Stromal cell of bone marrow (primary cell): ENCODE measurements at regions not wholly inside any gene's neighbourhood (a gene's known extent, or its start where the extent isn't known, plus 50 kb on each side); places are given as distances from the start of the nearest gene placed in this dataset.

ENCODE experiments used
- DNase-seq: peaks from one replicate; pipeline ENCODE4 v3.0.0-alpha.2; 2012; ENCODE audit warnings: low read depth

DNA sequence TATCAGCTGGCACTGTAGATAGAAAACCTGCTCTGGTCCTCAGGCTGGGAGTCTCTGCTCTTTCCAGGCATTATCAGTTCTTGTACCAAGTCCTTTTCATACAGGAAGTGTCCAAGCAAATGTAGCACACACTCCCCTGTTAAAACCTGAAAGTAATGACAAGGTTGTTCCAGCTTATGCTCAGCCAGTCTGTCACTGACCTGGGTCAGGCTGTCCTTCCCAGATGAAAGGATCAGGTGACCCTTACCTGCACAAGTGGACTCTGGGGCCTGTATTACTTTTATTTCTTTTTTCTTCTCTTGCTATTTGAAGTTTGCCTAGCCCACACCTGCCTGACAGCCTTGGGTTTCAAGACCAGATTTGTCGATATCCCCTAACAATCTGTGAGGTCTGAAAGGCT lies 156.3 kb upstream of the SESN3 start:
- no peak for DNase-seq

DNA sequence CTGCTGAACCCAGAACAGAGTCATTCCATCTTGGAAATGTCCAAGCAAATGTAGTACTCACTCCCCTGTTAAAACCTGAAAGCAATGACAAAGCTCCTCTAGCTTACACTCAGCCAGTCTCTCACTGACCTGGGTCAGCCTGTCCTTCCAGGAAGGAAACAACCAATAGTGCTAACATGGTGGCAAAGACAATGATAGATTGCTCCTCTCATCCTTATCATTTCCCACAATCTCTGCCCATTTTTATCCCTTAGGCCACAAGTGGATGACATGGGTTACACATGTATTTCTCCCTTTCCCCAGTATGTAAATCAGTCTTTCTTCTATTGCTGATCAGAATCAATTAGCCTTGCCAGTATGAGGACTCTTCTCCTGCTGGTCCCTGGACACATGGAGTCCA lies 154.6 kb upstream of the SESN3 start:
- no peak for DNase-seq

DNA sequence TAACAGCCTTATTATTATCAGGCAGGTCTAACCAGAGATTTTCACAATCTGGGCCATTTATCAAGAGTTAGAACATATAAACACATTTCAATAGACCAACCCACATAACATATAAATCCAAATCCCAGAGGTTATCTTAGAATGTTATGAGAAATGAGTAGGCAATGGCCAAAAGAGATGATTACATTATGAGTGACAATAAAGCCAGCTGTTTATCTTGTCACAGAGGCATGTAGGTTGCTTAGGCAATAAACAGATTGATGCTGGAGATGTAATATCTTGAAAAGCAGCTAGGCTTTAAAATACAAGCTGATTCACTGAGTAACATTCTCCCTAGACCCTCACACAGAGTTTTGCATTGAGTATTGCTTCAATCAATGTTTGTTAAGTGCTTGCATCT lies 148.5 kb upstream of the SESN3 start:
- DNase-seq = no peak

DNA sequence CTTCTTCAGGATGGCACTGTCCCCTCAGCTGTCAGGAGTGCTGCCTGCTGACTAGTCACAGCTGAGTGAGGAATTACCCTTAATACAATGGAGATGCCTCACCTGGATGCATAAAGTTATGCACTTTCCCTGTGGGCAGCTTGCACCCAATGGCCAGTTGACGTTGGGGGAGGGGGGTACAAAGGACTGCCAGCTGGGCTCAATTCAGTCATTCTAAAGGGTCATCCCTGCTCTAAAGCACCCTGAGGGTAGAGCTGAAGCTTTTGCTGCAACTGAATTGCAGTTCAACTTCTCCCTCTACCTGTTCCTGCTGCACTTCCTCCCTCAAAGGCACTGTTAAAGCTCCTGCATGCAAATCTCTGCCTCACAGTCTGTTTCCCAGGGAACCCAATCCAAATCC lies 147.8 kb upstream of the SESN3 start:
- DNase-seq = no peak

DNA sequence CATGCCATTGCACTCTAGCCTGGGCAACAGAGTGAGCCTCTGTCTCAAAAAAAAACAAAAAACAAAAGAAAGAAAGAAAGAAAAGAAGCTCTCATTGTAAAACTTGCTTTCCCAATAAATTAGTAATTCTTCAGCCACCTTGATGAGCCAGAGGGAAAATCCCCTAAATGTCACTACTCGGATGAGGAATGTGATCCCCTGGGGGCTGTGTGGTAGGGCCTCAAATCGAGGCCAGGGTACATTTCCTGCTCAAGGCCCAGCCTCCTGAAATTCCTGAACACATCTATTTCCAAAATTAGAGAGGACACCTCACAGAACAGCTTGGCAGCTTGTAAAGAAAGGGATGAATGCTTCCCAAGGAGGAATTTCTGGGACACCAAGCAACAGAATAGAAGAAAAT lies 147.1 kb upstream of the SESN3 start:
- no peak for DNase-seq

DNA sequence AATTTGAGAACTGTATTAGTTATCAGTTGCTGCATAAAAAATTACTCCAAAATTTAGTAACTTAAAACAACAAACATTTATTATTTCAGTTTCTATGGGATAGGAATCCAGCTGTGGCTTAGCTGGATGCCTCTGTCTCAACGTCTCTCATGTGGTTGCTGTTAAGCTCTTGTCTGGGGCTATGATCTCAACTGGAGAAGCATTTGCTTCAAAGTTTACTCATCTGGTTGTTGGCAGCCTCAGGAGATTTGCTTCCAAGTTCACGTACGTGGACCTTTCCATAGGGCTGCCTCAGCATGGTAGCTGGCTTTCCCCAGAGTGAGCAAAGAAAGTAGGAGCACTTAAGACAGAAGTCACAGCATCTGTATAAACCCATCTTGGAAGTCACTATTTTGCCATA lies 144.9 kb upstream of the SESN3 start:
- DNase-seq = peak; percentile 89

DNA sequence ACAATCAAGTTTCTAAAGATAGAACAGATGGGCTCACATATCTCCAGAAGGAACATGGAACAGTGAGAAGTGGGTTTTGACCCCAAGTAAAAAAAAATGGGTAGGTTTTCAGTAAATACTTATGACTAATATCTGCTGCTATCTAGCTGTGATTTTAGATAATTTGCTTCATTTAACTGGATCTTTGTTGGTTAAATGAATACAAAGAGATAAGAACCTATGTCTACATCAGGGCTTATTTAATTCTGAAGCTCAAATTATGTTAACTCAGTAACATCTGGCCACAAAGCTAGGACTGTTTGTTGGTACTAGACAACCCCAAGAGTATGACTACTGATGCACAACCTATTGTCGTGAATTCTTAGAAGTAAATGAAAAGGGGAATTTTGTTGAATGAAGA lies 144.4 kb upstream of the SESN3 start:
- no peak for DNase-seq

DNA sequence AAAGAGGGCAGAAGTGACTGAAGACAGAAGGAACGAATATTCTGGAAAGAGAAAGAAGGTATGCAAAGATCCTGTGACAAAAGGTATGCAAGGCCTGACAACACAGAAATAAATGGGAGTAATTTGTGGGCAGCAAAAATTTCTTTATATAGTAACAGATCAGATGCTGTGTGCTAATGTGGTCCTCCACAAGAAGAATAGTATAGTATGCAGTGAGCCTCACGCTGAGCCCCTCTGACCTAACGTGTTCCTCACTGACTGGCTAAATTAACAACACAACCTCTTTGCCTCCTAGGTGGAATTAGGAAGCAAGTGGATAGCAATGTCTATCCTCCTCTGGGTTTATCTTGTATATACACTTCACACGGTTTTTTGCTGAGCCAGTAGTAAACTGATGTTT lies 143.1 kb upstream of the SESN3 start:
- DNase-seq = no peak

DNA sequence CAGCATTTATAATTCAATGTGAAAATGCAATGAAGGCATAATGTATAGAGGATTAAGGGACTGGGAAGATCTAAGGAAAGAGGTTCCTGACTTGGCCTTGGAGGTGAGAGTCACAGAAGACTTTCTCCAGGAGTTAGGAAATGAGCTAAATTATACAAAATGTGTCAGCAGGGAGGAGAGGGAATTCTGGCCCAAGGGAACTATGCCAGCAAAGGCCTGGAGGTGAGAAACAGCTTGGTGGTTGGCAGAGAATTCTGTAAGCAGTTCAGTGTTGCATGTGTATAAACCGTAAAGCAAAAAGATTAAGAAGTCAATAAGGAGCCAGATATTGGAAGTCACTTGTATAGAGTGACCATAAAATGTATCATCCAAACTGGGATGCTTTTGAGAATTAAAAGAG lies 142.2 kb upstream of the SESN3 start:
- DNase-seq = no peak

DNA sequence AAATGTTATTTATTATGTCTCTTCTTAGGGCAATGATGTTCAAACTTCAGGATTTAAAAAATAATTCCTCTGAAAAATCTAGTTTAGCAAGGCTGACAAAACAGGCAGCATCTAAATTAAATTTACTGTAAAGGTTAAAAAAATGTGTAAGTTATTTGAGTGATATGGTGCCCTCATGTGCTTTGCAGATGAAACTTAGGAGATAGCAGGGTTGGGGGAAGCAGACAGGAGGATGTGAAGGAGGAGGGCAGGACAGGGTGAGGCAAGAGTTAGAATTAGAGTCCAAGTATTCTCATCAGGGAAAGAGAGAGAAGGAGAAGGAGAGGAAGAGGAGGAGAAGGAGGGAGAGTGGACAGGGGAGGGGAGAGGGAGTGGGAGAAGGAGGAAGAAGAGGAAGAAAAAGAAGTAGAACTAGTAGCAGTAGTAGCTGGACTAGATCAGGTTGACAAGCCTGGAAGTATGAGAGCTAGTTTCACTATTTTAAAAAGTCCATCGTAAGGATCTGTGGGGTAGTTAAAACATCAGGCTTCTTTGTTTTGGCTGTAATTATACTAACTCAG lies 141.2 kb upstream of the SESN3 start:
- no peak for DNase-seq

DNA sequence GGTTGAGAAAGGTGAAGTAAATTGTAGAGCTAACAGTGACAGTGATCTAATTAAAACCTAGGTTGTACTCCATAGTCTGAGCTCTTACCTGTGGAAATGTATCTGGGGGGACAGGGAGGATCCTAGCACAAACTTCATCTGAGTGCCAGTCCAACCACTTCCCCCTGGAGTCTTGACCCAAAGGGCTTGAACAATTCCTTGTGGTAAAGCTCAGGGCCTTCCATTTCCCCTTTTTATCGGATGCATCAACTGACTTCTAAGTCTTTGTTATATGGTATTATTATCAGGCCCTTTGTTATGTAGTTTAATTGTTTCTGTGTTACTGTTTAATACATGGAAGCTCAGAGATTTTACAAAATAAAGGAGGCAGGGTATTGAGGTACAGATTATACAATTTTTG lies 140.2 kb upstream of the SESN3 start:
- DNase-seq = no peak

DNA sequence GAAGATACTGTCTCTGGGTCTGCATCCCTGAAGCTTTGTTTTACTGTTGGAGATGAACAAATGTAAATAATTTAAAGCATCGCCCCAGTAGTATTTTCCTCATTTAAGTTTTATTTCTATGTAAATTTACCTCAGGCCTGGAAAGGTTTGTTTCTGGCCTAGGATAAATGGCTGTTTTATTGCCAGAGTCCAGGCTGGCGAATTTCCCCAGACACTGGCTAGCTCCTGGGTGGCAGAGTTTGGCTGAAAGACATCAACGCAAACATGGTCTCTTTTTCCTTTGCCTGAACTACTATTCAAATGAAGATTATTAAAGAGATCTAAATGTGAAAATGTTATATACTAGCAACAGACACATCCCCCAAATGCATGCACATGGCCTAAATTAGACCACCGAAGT lies 136.7 kb upstream of the SESN3 start:
- DNase-seq = no peak

DNA sequence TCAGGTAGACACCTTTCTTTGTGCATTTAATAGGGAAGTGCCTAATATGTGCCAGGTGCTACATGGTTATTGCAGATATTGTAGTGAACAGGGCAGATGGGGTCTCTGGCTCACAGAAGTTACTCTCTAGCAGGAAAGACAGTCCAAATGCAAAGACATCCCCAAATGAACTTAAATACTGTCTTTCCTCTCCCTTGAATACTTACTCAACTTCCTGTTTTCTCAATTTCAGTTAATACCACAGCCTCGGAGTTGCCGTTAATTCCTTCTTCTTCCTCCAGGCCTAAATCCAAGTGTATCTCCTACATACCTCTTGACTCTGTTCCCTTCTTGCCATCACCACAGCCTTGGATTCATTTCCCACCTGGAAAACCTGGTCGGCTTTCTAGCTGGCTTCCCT lies 134.3 kb upstream of the SESN3 start:
- no peak for DNase-seq

DNA sequence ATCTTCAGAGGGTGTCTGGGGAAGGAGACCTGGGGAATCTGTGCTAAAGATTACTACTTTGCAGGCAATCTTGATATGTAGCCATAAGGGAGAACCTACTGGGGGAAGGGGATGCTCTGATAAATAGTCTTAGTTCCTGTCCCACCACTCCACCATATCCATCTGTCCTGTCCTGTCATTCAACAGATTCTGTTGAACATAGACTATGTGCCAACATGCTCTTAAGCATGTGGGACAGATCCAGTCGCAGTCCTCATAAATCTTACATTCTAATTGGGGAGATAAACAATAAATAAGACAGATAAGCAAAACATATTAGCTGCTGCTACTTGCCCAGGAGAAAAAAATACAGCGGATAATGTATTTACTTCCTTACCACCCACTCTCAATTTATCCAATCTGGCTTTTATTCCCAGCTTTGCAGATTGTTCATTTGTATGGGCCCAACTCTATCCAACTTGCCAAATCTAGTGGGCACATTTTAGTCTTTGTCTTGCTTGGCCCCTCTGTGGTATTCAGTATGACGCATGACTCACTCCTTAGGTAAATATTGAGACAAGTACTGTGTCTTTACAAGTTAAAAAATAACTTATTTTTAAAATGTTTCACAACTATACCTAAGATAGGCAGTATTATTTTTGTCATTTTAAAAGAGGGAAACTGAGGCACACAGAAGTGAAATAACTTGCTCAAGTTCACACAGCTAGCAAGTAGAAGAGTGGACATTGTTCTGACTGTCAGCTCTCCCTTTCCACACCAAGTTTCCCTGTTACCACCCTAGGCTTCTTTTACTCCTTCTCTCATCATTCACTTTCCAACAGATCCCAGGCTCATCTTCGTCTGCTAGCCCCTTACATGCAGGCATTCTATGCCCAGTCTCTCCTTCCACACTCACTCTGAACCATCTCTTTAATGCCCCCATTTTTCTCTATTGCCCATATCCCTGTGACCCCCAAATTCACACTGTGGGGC lies 133.6 kb upstream of the SESN3 start:
- DNase-seq = peak; percentile 17

DNA sequence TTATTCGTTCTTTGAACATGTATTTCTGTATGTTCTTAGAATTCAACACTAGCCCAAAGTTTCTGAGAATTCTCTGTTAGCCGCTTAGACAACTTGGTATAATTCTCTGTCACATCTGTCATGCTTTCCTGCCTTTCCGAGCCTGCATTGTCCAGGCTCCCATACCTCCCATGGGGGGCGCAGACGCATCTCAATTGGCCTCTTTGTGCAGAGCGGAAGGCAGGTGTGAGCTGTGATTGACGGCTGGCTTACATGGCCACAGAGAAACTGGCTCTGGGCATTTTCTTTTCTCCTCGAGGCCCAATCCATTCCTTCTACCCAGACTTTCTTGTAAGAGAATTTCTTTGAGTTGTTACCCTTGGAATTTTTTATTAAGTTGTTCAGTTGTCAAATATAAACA lies 132.7 kb upstream of the SESN3 start:
- no peak for DNase-seq

DNA sequence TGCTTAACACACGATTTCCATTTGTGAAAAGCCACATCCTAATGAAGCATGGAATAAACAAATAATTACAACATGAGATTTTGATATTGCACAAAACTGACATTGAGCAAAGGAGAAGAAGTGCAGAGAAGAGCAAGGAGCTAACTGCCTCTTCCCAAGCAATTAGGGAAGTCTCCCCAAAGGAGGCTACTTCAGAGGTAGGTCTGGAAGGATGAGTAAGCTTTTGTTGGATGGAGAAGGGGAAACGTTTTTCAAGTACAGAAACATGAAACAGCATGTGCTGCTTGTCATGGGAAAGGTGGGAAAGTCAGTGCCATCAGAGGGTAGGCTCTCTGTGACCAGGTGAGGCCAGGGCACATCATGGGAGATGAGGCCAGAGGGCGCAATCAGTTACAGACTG lies 132.2 kb upstream of the SESN3 start:
- DNase-seq = no peak

DNA sequence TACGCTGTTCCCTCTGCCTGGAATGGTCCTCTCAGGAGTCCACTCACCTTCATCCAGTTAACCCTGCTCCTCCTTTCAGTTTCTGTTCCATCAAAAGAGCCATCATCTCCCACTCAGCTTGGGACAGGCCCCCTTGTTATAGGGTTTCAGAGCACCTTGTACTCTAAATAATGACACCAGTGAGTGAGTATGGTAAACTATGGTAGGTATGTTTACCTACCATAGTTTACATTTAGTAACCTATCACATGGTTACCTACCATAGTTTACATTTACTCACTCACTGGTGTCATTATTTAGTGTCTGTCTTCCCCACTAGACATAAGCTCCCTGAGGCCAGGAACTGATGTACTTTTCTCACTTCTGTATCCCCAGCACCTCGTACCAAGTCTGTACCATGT lies 130.2 kb upstream of the SESN3 start:
- DNase-seq = no peak

DNA sequence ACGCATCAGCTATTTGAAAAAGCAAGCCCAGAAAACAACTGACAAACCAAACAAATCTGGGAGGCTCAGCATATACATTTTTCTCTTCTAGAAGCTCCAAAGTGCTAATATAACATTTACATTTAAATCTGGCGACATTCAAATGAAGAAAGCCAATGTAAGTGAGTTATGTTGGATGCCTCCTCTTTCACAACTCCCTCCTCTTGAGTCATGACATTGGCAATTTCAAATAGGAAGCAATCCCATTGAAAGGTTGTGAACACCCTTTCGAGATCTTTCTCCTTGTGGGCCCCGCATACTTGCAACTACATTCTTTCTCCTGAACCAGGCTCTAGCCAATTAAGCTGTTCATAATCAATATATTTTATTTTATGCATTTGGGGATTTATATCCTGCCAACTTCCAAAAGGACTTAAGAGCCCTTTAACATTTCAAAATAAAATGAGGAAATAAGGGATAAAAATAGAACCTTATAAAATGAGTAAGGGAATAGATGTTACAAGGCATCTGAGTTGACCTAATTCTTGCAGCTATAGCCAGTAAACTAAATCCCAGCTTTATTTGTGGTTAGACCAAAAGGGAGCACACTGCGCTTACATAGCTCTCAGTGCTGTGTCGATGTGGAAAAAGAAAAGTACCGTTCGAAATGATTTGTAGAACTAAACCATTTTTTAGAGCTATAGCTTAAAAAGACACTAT lies 129.5 kb upstream of the SESN3 start:
- no peak for DNase-seq

DNA sequence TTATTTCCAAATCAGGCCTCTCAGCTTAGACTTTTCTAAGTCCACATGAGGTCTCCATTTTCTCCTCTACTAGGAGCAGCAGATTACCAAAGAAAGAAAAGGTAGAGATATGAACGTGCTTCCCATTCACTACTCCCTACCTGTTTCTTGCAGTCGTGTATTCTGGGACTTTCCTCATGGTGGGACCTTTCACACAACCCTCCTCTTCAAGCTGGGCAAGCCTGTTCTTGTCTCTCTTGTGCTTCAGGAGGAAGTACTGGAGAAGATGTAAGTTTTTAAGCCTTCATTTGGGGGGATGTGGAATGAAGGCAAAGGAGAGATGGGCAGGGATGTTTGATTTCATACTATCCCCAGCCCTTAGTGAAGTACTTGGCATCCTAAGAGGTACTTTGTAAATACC lies 128.8 kb upstream of the SESN3 start:
- no peak for DNase-seq

DNA sequence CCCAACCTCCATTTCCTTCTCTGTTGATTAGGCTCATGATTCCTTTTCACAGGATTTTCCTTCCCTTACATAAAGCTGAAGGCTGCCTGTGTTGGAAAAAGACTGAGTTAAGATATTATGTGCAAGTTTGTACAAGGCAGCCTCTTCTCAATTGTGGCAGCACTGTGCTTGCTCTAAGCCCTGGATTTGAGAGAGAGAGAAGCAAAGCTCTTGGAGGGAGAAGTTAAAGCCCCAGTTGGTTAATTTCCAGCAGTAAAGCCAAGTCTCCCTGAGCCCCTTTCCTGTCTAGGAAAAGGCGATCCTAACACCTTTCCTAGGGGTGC lies 128.3 kb upstream of the SESN3 start:
- no peak for DNase-seq

DNA sequence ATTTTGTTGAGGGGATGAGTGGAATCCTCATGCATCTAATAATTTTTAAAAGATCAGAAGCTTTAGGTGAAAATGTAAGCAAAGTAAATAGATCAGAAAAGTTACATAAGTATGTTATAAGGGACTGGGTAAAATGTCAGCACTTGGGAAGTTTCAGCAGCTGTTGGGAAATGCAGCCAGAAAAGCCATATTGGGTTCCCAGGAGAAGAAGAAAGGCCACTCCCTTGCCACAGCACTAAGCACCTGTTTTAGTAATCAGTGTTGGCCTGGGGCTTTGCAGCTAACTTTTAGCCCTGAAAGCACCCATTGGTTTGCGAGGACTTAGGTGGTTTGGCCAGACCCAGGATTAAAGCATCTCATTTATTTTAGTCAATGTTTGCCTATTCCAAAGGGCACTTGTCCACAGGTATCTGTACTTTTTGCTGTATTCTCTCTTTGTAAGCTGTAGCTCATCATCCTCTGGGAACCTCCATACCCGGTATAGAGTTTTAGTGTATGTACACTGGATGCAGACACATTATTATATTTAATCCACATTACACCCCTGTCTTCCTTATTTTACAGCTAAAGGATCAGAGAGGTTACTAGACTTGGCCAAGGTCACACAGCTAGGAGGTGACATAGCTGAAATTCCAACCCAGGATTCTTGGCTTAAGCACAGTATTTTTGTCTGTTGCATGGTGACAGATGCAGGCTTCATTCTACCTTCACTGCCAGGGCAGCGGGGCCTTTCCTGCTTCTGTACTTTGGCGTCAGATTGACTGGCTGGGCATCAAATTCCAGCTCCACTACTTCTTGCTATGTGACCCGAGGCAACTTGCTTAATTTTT lies 127.7 kb upstream of the SESN3 start:
- DNase-seq = no peak

DNA sequence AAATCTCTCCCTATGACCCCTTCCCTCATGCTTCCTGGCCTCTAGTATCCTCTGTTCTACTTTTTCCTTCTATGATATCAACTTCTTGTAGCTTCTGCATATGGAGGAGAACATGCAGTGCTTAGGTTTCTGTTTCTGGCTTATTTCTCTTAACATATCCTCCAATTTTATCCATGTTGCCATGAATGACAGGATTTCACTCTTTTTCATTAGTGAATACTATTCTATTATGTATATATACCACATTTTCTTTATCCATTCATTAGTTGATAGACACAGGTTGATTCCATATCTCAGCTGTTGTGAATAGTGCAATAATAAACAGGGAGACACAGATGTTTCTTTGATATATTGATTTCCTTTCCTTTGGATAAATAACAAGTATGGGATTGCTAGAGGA lies 123.3 kb upstream of the SESN3 start:
- no peak for DNase-seq

DNA sequence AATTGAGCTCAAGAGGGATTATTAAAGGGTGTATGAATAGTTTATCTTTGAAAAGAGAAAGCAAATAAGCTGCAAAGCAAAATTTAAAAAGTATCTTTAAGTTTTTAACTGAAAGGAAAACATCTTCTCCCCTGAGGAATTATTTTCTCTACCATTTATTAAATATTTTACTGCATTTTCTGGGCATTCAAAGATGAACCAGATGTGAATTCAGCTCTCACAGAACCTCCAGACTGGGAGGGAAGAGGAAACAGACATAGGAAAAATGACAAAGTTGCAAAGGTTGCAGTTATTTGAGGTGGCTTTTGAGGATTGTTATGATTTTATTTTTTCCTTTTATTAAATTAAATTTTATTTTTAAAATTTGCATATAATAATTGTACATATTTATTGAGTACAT lies 122.7 kb upstream of the SESN3 start:
- no peak for DNase-seq
